Astrocyte (in vitro differentiated cells and primary cell): ENCODE measurements at regions not wholly inside any gene's neighbourhood (a gene's known extent, or its start where the extent isn't known, plus 50 kb on each side); places are given as distances from the start of the nearest gene placed in this dataset.

Source experiments
- DNase-seq: peaks from one replicate; pipeline ENCODE4 v3.0.0-alpha.2; 2010; ENCODE audit warnings: low read depth
- FAIRE-seq: peaks from 2 replicates; lab custom pipeline; 2011; peaks lifted over from hg19 to GRCh38; lab: Jason Lieb, UNC
- H2AFZ ChIP-seq: 2 replicates; pipeline ENCODE4 v1.6.0; 2012; ENCODE audit warnings: low read depth, low read length, inconsistent platforms
- H3K27ac ChIP-seq: 2 replicates; pipeline ENCODE4 v1.5.1; 2011; ENCODE audit warnings: low read depth, low read length, inconsistent platforms
- H3K27me3 ChIP-seq: 2 replicates; pipeline ENCODE4 v1.6.0; 2011; ENCODE audit warnings: low read length, inconsistent platforms; ENCODE audit not compliant: insufficient read depth
- H3K36me3 ChIP-seq: 2 replicates; pipeline ENCODE4 v1.5.1; 2011; ENCODE audit warnings: low read length, inconsistent platforms; ENCODE audit not compliant: insufficient read depth
- H3K4me1 ChIP-seq: 2 replicates; pipeline ENCODE4 v1.5.1; 2011; ENCODE audit warnings: low read length, inconsistent platforms; ENCODE audit not compliant: insufficient read depth
- H3K4me2 ChIP-seq: 2 replicates; pipeline ENCODE4 v1.6.0; 2012; ENCODE audit warnings: low read length, inconsistent platforms
- H3K4me3 ChIP-seq: 2 replicates; pipeline ENCODE4 v1.5.1; 2011; ENCODE audit warnings: low read depth, mild to moderate bottlenecking, low read length, inconsistent platforms; ENCODE audit not compliant: insufficient read depth
- H3K79me2 ChIP-seq: 2 replicates; pipeline ENCODE4 v1.6.0; 2012; ENCODE audit warnings: mild to moderate bottlenecking, low read length, inconsistent platforms; ENCODE audit not compliant: insufficient read depth
- H3K9ac ChIP-seq: 2 replicates; pipeline ENCODE4 v1.6.0; 2012; ENCODE audit warnings: mild to moderate bottlenecking, low read length, inconsistent platforms
- H3K9me3 ChIP-seq: 2 replicates; pipeline ENCODE4 v1.5.1; 2012; ENCODE audit warnings: low read depth, mild to moderate bottlenecking, low read length, inconsistent platforms; ENCODE audit not compliant: insufficient read depth
- H4K20me1 ChIP-seq: 2 replicates; pipeline ENCODE4 v1.6.0; 2012; ENCODE audit warnings: low read length, inconsistent platforms; ENCODE audit not compliant: insufficient read depth
- H3K27ac Mint-ChIP-seq: one replicate; pipeline ENCODE4 v1.8.0; 2021; ENCODE audit warnings: mild to moderate bottlenecking, mixed read lengths; ENCODE audit not compliant: unreplicated experiment
- H3K27me3 Mint-ChIP-seq: one replicate; pipeline ENCODE4 v1.8.0; 2021; ENCODE audit warnings: low read depth, mixed read lengths; ENCODE audit not compliant: unreplicated experiment
- H3K36me3 Mint-ChIP-seq: one replicate; pipeline ENCODE4 v1.8.0; 2021; ENCODE audit warnings: low read depth, mixed read lengths; ENCODE audit not compliant: unreplicated experiment
- H3K4me1 Mint-ChIP-seq: one replicate; pipeline ENCODE4 v1.8.0; 2021; ENCODE audit warnings: low read depth, mixed read lengths; ENCODE audit not compliant: unreplicated experiment
- H3K4me3 Mint-ChIP-seq: one replicate; pipeline ENCODE4 v1.8.0; 2021; ENCODE audit warnings: mild to moderate bottlenecking, moderate library complexity, mixed read lengths; ENCODE audit not compliant: unreplicated experiment
- H3K9me3 Mint-ChIP-seq: one replicate; pipeline ENCODE4 v1.8.0; 2021; ENCODE audit warnings: mild to moderate bottlenecking, mixed read lengths; ENCODE audit not compliant: unreplicated experiment
- EZH2 ChIP-seq: IDR thresholded peaks from 2 replicates; pipeline ENCODE4 v1.6.1; 2012; ENCODE audit warnings: mild to moderate bottlenecking, low read length, inconsistent platforms; ENCODE audit not compliant: insufficient read depth
- TF ChIP-seq, protein P1 (sequence below): IDR thresholded peaks from 2 replicates; pipeline ENCODE4 v1.5.1; 2011; ENCODE audit warnings: low read depth, mild to moderate bottlenecking, inconsistent platforms, low read length, moderate library complexity; ENCODE audit not compliant: insufficient read depth

DNA sequence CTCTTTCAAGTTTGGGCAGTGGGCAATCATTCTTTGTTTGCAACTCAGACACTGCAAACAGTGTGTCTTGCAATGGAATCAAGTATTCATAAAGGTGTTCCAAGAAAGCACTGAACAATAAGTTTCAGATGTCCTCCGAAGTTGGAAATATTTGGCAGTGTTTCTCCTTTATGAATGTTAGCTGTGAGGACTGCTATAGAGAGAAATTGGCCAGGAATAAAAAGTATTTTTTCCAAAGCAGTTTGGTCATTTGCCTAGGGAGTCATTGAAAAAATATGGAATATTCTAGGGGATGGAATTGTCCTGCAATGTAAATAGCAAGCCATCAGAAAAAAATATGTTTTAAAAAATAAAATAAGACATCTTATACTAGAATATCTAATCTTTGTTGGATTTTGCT is 688.6 kb upstream of the SEMA6A start:
- no peaks in the 10 kb centered on the region for H3K36me3 Mint-ChIP-seq
- Histone ChIP-seq H3K36me3 (no peaks in the 10 kb centered on the region), H3K79me2 (no peaks in the 10 kb centered on the region), H3K4me2 (no peak overlapping the region), H3K4me3 (no peak overlapping the region), H3K9ac (no peak overlapping the region), H3K27me3 (no peaks in the 10 kb centered on the region), H3K9me3 (no peaks in the 10 kb centered on the region), H2AFZ (no peak overlapping the region), H3K27ac (no peak overlapping the region), H4K20me1 (no peaks in the 10 kb centered on the region), H3K4me1 (no peaks in the 10 kb centered on the region)
- H3K4me1 Mint-ChIP-seq, result no peaks in the 10 kb centered on the region
- H3K27ac Mint-ChIP-seq, result no peak overlapping the region
- H3K9me3 Mint-ChIP-seq, result peaks cover 1% of the 10 kb centered on the region
- no peak for DNase-seq
- no peak for FAIRE-seq
- no peak overlapping the region for H3K4me3 Mint-ChIP-seq
- TF ChIP-seq, protein P1, sequence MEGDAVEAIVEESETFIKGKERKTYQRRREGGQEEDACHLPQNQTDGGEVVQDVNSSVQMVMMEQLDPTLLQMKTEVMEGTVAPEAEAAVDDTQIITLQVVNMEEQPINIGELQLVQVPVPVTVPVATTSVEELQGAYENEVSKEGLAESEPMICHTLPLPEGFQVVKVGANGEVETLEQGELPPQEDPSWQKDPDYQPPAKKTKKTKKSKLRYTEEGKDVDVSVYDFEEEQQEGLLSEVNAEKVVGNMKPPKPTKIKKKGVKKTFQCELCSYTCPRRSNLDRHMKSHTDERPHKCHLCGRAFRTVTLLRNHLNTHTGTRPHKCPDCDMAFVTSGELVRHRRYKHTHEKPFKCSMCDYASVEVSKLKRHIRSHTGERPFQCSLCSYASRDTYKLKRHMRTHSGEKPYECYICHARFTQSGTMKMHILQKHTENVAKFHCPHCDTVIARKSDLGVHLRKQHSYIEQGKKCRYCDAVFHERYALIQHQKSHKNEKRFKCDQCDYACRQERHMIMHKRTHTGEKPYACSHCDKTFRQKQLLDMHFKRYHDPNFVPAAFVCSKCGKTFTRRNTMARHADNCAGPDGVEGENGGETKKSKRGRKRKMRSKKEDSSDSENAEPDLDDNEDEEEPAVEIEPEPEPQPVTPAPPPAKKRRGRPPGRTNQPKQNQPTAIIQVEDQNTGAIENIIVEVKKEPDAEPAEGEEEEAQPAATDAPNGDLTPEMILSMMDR, result no peak
- TF ChIP-seq EZH2, result no peak
- H3K27me3 Mint-ChIP-seq, result no peaks in the 10 kb centered on the region

DNA sequence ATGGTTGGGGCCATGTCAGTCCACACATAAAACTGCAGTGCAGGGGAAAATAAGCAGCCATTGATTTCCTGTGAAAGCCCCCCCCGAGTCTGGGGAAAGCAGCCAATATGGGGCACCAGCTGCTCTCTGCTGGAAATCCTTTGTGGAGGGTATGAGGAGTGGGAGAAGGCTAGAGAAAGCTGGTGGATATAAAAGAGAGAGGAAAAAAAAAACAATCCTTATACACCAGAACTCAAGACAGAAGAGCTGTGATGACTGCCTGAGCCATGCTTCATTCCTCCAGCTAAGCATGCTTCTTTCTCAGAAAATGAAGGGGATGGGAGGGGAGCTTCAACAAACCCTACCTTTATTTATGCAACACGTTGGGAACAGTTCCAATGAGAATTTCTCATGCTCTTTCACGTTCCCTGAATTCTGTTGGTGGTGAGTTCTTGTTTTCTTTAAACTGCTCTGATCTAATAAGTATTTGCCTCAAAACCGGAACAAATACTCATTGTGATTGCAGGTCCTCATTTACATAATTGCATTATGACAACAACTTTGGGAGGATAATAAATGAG is 688.0 kb upstream of the SEMA6A start:
- no peak for DNase-seq
- H3K9me3 ChIP-seq, result no peaks in the 10 kb centered on the region
- no peak overlapping the region for H3K4me3 ChIP-seq
- no peak overlapping the region for H2AFZ ChIP-seq
- H3K27me3 ChIP-seq, result no peaks in the 10 kb centered on the region
- no peak overlapping the region for H3K27ac ChIP-seq
- no peaks in the 10 kb centered on the region for H3K4me1 ChIP-seq
- no peak overlapping the region for H3K9ac ChIP-seq
- H3K36me3 ChIP-seq, result no peaks in the 10 kb centered on the region
- Mint-ChIP-seq H3K4me1 (no peaks in the 10 kb centered on the region), H3K9me3 (peaks cover 1% of the 10 kb centered on the region), H3K4me3 (no peak overlapping the region), H3K36me3 (no peaks in the 10 kb centered on the region), H3K27me3 (no peaks in the 10 kb centered on the region), H3K27ac (no peak overlapping the region)
- no peak overlapping the region for H3K4me2 ChIP-seq
- TF ChIP-seq, protein P1, result no peak
- no peak for TF ChIP-seq EZH2
- H3K79me2 ChIP-seq, result no peaks in the 10 kb centered on the region
- no peaks in the 10 kb centered on the region for H4K20me1 ChIP-seq
- FAIRE-seq, result no peak

DNA sequence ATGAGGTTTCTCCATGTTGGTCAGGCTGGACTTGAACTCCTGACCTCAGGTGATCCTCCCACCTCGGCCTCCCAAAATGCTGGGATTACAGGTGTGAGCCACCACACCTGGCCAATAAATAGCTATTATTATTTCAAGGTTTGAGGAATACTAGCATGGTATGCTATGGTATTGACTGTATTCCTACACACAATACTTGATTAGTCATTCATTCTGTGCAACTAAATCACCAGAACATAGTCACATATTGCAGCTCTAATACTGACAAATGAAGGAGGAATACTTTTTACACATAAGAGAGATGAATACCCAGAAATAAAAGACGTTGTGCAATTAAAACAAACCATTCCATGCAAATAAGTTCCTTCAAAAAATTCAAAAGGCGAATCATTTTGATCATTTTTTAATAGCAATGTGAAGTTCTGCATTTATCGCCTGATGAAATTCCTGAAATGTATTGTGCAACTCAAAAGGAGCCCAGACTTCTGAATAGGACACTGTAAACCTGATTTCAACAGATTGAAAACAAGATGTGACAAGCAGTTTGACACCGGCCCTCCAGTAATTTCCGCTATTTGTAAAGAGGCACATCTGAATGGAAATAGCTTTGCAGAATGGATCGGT is 687.4 kb upstream of the SEMA6A start:
- H3K27ac Mint-ChIP-seq, result no peak overlapping the region
- no peak for FAIRE-seq

More for the DNA sequence above, 687.4 kb upstream of the SEMA6A start:
- Histone ChIP-seq H3K27ac (no peak overlapping the region), H3K79me2 (no peaks in the 10 kb centered on the region), H3K36me3 (no peaks in the 10 kb centered on the region), H3K9ac (no peak overlapping the region), H3K4me1 (no peaks in the 10 kb centered on the region), H2AFZ (no peak overlapping the region), H3K4me3 (no peak overlapping the region), H3K4me2 (no peak overlapping the region), H4K20me1 (no peaks in the 10 kb centered on the region), H3K27me3 (no peaks in the 10 kb centered on the region), H3K9me3 (no peaks in the 10 kb centered on the region)
- H3K4me3 Mint-ChIP-seq, result no peak overlapping the region
- H3K4me1 Mint-ChIP-seq, result no peaks in the 10 kb centered on the region
- peaks cover 1% of the 10 kb centered on the region for H3K9me3 Mint-ChIP-seq
- TF ChIP-seq, protein P1, result no peak
- no peak for TF ChIP-seq EZH2
- no peaks in the 10 kb centered on the region for H3K36me3 Mint-ChIP-seq
- no peaks in the 10 kb centered on the region for H3K27me3 Mint-ChIP-seq
- no peak for DNase-seq
